SK-N-SH (cell line): ENCODE measurements at regions not wholly inside any gene's neighbourhood (a gene's known extent, or its start where the extent isn't known, plus 50 kb on each side); places are given as distances from the start of the nearest gene placed in this dataset.

Experiments
- CTCF ChIA-PET: fragments of 300-600, 350-600 bp; formaldehyde crosslinking; extraction: SDS; loops from one replicate; lab custom pipeline; 2021; lab: Yijun Ruan, JAX
- POLR2A ChIA-PET: fragments of 350-600 bp; sonication (Branson Sonifier 250); formaldehyde crosslinking; extraction: SDS; loops from one replicate; lab custom pipeline; 2020; ENCODE audit warnings: antibody characterized with exemption, inconsistent platforms; lab: Yijun Ruan, JAX
- DNase-seq: peaks from one replicate; pipeline ENCODE4 v3.0.0; 2012
- H2AFZ ChIP-seq: fragments of 200-600 bp; sonication (generic); 2 replicates; pipeline ENCODE4 v1.8.1; 2016; ENCODE audit warnings: antibody characterized with exemption, mild to moderate bottlenecking, low read depth
- H3F3A ChIP-seq: fragments of 200-600 bp; sonication (generic); replicated peaks from 2 replicates; pipeline ENCODE3; 2016; ENCODE audit warnings: antibody characterized with exemption, mild to moderate bottlenecking; ENCODE audit not compliant: insufficient read depth
- H3K27ac ChIP-seq, 2 experiments: fragments of 200-500 bp in 1 of 2; fragments of 200-600 bp in 1 of 2; sonication (Bioruptor generic) in 1 of 2; sonication (generic), shearing (Covaris generic) in 1 of 2; 2 replicates each; pipeline versions ENCODE4 v1.5.1 to v1.6.1; 2014 to 2016; ENCODE audit warnings: low read depth in 2 of 2, inconsistent platforms in 1 of 2, low read length in 1 of 2, mild to moderate bottlenecking in 1 of 2, mixed read lengths in 1 of 2
- H3K27me3 ChIP-seq: fragments of 200-600 bp; sonication (generic), shearing (Covaris generic); 2 replicates; pipeline ENCODE4 v1.6.1; 2016; ENCODE audit warnings: mixed run types; ENCODE audit not compliant: insufficient read depth
- H3K36me3 ChIP-seq, 2 experiments: fragments of 200-500 bp in 1 of 2; fragments of 200-600 bp in 1 of 2; sonication (Bioruptor generic) in 1 of 2; sonication (generic) in 1 of 2; replicated peaks in 1 of 2; 2 replicates each; pipeline versions ENCODE3 to v1.5.1; 2014 to 2016; ENCODE audit warnings: low read length in 1 of 2, mild to moderate bottlenecking in 1 of 2; ENCODE audit not compliant: insufficient read depth in 2 of 2, control insufficient read depth in 1 of 2
- H3K4me1 ChIP-seq, 2 experiments: fragments of 200-500 bp in 1 of 2; fragments of 200-600 bp in 1 of 2; sonication (Bioruptor generic) in 1 of 2; sonication (generic), shearing (Covaris generic) in 1 of 2; 2 replicates each; pipeline versions ENCODE4 v1.5.1 to v1.6.1; 2014 to 2016; ENCODE audit warnings: low read depth in 1 of 2, low read length in 1 of 2, mixed run types in 1 of 2; ENCODE audit not compliant: insufficient read depth in 2 of 2, control insufficient read depth in 1 of 2
- H3K4me2 ChIP-seq: fragments of 200-600 bp; sonication (generic), shearing (Covaris generic); 2 replicates; pipeline ENCODE4 v1.6.1; 2017; ENCODE audit warnings: mixed run types
- H3K4me3 ChIP-seq, 2 experiments: fragments of 200-500 bp in 1 of 2; fragments of 200-600 bp in 1 of 2; sonication (Bioruptor generic) in 1 of 2; sonication (generic), shearing (Covaris generic) in 1 of 2; 2 replicates each; pipeline versions ENCODE4 v1.5.1 to v1.8.1; 2014 to 2016; ENCODE audit warnings: low read depth in 2 of 2, inconsistent platforms in 1 of 2, low read length in 1 of 2, mild to moderate bottlenecking in 1 of 2, mixed read lengths in 1 of 2, moderate library complexity in 1 of 2
- H3K79me2 ChIP-seq: fragments of 200-600 bp; sonication (generic); 2 replicates; pipeline ENCODE4 v1.8.1; 2017; ENCODE audit warnings: mild to moderate bottlenecking; ENCODE audit not compliant: insufficient read depth
- H3K9ac ChIP-seq: fragments of 200-600 bp; sonication (generic); 2 replicates; pipeline ENCODE4 v1.6.1; 2017; ENCODE audit warnings: mixed run types
- H3K9me2 ChIP-seq: fragments of 200-600 bp; sonication (generic); 2 replicates; pipeline ENCODE4 v1.6.1; 2017; ENCODE audit warnings: mixed run types
- H3K9me3 ChIP-seq: fragments of 200-600 bp; sonication (generic); 2 replicates; pipeline ENCODE4 v1.6.1; 2017; ENCODE audit warnings: mixed run types, mild to moderate bottlenecking, moderate library complexity
- H4K20me1 ChIP-seq: fragments of 200-600 bp; sonication (generic); 2 replicates; pipeline ENCODE4 v1.6.1; 2017; ENCODE audit warnings: mild to moderate bottlenecking, mixed run types; ENCODE audit not compliant: insufficient read depth
- ELF1 ChIP-seq: IDR thresholded peaks from 2 replicates; pipeline ENCODE4 v1.4.0; 2012
- FOXM1 ChIP-seq: IDR thresholded peaks from 2 replicates; pipeline ENCODE4 v1.4.0; 2012; ENCODE audit warnings: low read depth, mild to moderate bottlenecking
- NFIC ChIP-seq: IDR thresholded peaks from 2 replicates; pipeline ENCODE4 v1.4.0; 2012; ENCODE audit warnings: borderline replicate concordance
- POLR2AphosphoS5 ChIP-seq: IDR thresholded peaks from 2 replicates; pipeline ENCODE4 v1.6.1; 2012; ENCODE audit warnings: low read depth, low read length
- REST ChIP-seq: IDR thresholded peaks from 2 replicates; pipeline ENCODE4 v1.6.1; 2012; ENCODE audit warnings: mild to moderate bottlenecking, low read depth, low read length, moderate library complexity
- RFX5 ChIP-seq: IDR thresholded peaks from 2 replicates; pipeline ENCODE4 v1.6.1; 2012; ENCODE audit warnings: mild to moderate bottlenecking, improper control_type of control experiment, low read length
- RXRA ChIP-seq: IDR thresholded peaks from 2 replicates; pipeline ENCODE4 v1.4.0; 2012; ENCODE audit warnings: low read depth, mild to moderate bottlenecking, borderline replicate concordance
- TAF1 ChIP-seq: IDR thresholded peaks from 2 replicates; pipeline ENCODE4 v1.6.1; 2012; ENCODE audit warnings: low read depth, mild to moderate bottlenecking, low read length, moderate library complexity, borderline replicate concordance
- USF1 ChIP-seq: IDR thresholded peaks from 2 replicates; pipeline ENCODE4 v1.4.0; 2012; ENCODE audit warnings: low read depth, borderline replicate concordance
- USF2 ChIP-seq: fragments of 150-350 bp; IDR thresholded peaks from 2 replicates; pipeline ENCODE4 v1.6.1; 2017; ENCODE audit warnings: antibody characterized with exemption, low read length, low read depth, borderline replicate concordance
- ZBTB33 ChIP-seq: IDR thresholded peaks from 2 replicates; pipeline ENCODE4 v1.4.0; 2012; ENCODE audit warnings: low read depth, borderline replicate concordance
- WGBS: methylation state at CpG from one replicate; pipeline ENCODE4 v1.1.6; 2017; ENCODE audit warnings: low lambda C conversion rate; 5-methylcytosine and 5-hydroxymethylcytosine counted together

- Histone ChIP-seq H3K4me2 (no peak overlapping the region), H3K27ac (no peak overlapping the region), H3K9ac (no peak overlapping the region), H3K4me3 (no peak overlapping the region), H3K79me2 (no peaks in the 10 kb centered on the region), H3F3A (no peaks in the 10 kb centered on the region), H2AFZ (no peak overlapping the region), H4K20me1 (no peaks in the 10 kb centered on the region), H3K4me1 (no peaks in the 10 kb centered on the region), H3K27me3 (no peaks in the 10 kb centered on the region), H3K9me3 (no peaks in the 10 kb centered on the region), H3K9me2 (no peaks in the 10 kb centered on the region), H3K36me3 (no peaks in the 10 kb centered on the region)
- TF ChIP-seq USF1 (no peak), FOXM1 (no peak), POLR2AphosphoS5 (no peak), RXRA (no peak), NFIC (no peak), TAF1 (no peak), REST (no peak)
- WGBS: 6% methylated on average over 2 of the region's 2 CpGs
- no peak for DNase-seq
- CTCF ChIA-PET: no interaction called here
- POLR2A ChIA-PET: no interaction called here
Measured at GRCh38 chr9:11749396-11749795, 943.8 kb upstream of the TYRP1 start.

GRCh38 chr9:11755951-11756350, 937.2 kb upstream of the TYRP1 start:
- Histone ChIP-seq H3K36me3 (no peaks in the 10 kb centered on the region), H3K9me2 (no peaks in the 10 kb centered on the region), H3K4me2 (no peak overlapping the region), H3K9me3 (no peaks in the 10 kb centered on the region), H3K27ac (no peak overlapping the region), H3K4me3 (no peak overlapping the region), H3F3A (no peaks in the 10 kb centered on the region), H3K27me3 (no peaks in the 10 kb centered on the region), H2AFZ (no peak overlapping the region), H3K4me1 (no peaks in the 10 kb centered on the region), H4K20me1 (no peaks in the 10 kb centered on the region), H3K79me2 (no peaks in the 10 kb centered on the region), H3K9ac (no peak overlapping the region)
- no peak for TF ChIP-seq NFIC
- TF ChIP-seq USF2: no peak
- TF ChIP-seq ELF1: no peak
- TF ChIP-seq RXRA: no peak
- TF ChIP-seq RFX5: no peak
- TF ChIP-seq ZBTB33: no peak
- TF ChIP-seq TAF1: no peak
- DNase-seq: no peak
- ChIA-PET POLR2A (no interaction called here), CTCF (no interaction called here)
